ENCODE measurements at regions not wholly inside any gene's neighbourhood (a gene's known extent, or its start where the extent isn't known, plus 50 kb on each side); places are given as distances from the start of the nearest gene placed in this dataset.

GRCh38 chr16:73371584-73372319 is 323.8 kb upstream of the ZFHX3 start:
- no peak overlapping the region for H3K4me3 Mint-ChIP-seq
- ChIA-PET CTCF (no interaction called here), POLR2A (no interaction called here)
- H3K27me3 Mint-ChIP-seq = no peaks in the 10 kb centered on the region
- no peak overlapping the region for H3K27ac Mint-ChIP-seq
- no peak for ATAC-seq
- DNase-seq = no peak
- intact Hi-C loops (cut with micrococcal nuclease) = no loop called here
- no peak for TF ChIP-seq CTCF (IDR thresholded peaks at IDR 0.05)
- no peaks in the 10 kb centered on the region for H3K36me3 Mint-ChIP-seq (ENCODE audit: low read depth)
- H3K4me1 Mint-ChIP-seq (ENCODE audit: low read depth) = no peaks in the 10 kb centered on the region
- H3K9me3 Mint-ChIP-seq = no peaks in the 10 kb centered on the region

- no peak for TF ChIP-seq CTCF (IDR thresholded peaks at IDR 0.05)
- ChIA-PET POLR2A (no interaction called here), CTCF (interaction anchor here (0.9 kb wide), 1 partner anchor 11 kb away, joined by 4 read pairs; no protein-coding TSS in a partner anchor)
- DNase-seq = no peak
- ATAC-seq = no peak
- intact Hi-C loops (cut with micrococcal nuclease) = no loop called here
- Mint-ChIP-seq H3K36me3 (ENCODE audit: low read depth) (no peaks in the 10 kb centered on the region), H3K4me1 (ENCODE audit: low read depth) (no peaks in the 10 kb centered on the region), H3K4me3 (no peak overlapping the region), H3K9me3 (no peaks in the 10 kb centered on the region), H3K27me3 (no peaks in the 10 kb centered on the region), H3K27ac (no peak overlapping the region)
Observed at GRCh38 chr16:73369851-73370250, 321.9 kb upstream of the ZFHX3 start.

GRCh38 chr16:73368715-73369114 is 320.8 kb upstream of the ZFHX3 start:
- ATAC-seq = no peak
- no peaks in the 10 kb centered on the region for H3K4me1 Mint-ChIP-seq (ENCODE audit: low read depth)
- POLR2A ChIA-PET = no interaction called here

GRCh38 chr16:73365016-73365551 is 317.2 kb upstream of the ZFHX3 start:
- intact Hi-C loops (cut with micrococcal nuclease) = no loop called here
- TF ChIP-seq CTCF (IDR thresholded peaks at IDR 0.05) = no peak

More at GRCh38 chr16:73368715-73369114, 320.8 kb upstream of the ZFHX3 start:
- CTCF ChIA-PET = interaction anchor here (0.9 kb wide), 1 partner anchor 12 kb away, joined by 4 read pairs; no protein-coding TSS in a partner anchor
- Mint-ChIP-seq H3K4me3 (no peak overlapping the region), H3K27ac (no peak overlapping the region), H3K27me3 (no peaks in the 10 kb centered on the region), H3K36me3 (ENCODE audit: low read depth) (no peaks in the 10 kb centered on the region), H3K9me3 (no peaks in the 10 kb centered on the region)
- DNase-seq = no peak
- TF ChIP-seq CTCF (IDR thresholded peaks at IDR 0.05) = no peak
- intact Hi-C loops (cut with micrococcal nuclease) = no loop called here

GRCh38 chr16:73364413-73364812 is 316.5 kb upstream of the ZFHX3 start:
- intact Hi-C loops (cut with micrococcal nuclease) = no loop called here
- no peak for DNase-seq
- H3K27me3 Mint-ChIP-seq = no peaks in the 10 kb centered on the region
- H3K27ac Mint-ChIP-seq = no peak overlapping the region
- CTCF ChIA-PET = no interaction called here
- no peaks in the 10 kb centered on the region for H3K9me3 Mint-ChIP-seq
- POLR2A ChIA-PET = no interaction called here
- no peak overlapping the region for H3K4me3 Mint-ChIP-seq
- H3K36me3 Mint-ChIP-seq (ENCODE audit: low read depth) = no peaks in the 10 kb centered on the region
- TF ChIP-seq CTCF (IDR thresholded peaks at IDR 0.05) = no peak
- no peaks in the 10 kb centered on the region for H3K4me1 Mint-ChIP-seq (ENCODE audit: low read depth)
- no peak for ATAC-seq

More at GRCh38 chr16:73365016-73365551, 317.2 kb upstream of the ZFHX3 start:
- no peaks in the 10 kb centered on the region for H3K27me3 Mint-ChIP-seq
- no peak overlapping the region for H3K4me3 Mint-ChIP-seq
- CTCF ChIA-PET = no interaction called here
- POLR2A ChIA-PET = no interaction called here
- no peak overlapping the region for H3K27ac Mint-ChIP-seq
- DNase-seq (no peak), ATAC-seq (no peak)
- no peaks in the 10 kb centered on the region for H3K4me1 Mint-ChIP-seq (ENCODE audit: low read depth)
- no peaks in the 10 kb centered on the region for H3K36me3 Mint-ChIP-seq (ENCODE audit: low read depth)
- no peaks in the 10 kb centered on the region for H3K9me3 Mint-ChIP-seq
